ENCODE measurements at regions not wholly inside any gene's neighbourhood (a gene's known extent, or its start where the extent isn't known, plus 50 kb on each side); places are given as distances from the start of the nearest gene placed in this dataset.

DNA sequence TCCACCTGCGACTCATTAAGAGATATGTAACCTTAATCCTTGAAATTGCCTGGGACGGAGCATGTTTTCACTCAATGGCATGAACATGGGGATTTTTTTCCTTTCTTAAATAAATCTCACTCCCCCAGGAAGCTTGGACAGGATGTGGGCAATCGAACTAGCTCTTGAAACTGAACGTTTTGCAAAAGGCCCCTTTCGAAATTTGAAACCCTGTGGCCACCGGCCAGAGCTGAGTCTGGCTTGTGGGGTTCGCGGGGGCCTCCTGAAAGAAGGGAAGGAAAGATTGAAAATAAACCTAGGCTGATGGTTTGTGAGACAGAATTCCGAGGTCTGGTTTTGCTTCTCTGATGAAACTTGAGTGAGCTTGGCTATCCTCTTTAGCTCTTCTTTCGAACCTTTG is 101.4 kb upstream of the RTL1 start:
- no peak for DNase-seq

DNA sequence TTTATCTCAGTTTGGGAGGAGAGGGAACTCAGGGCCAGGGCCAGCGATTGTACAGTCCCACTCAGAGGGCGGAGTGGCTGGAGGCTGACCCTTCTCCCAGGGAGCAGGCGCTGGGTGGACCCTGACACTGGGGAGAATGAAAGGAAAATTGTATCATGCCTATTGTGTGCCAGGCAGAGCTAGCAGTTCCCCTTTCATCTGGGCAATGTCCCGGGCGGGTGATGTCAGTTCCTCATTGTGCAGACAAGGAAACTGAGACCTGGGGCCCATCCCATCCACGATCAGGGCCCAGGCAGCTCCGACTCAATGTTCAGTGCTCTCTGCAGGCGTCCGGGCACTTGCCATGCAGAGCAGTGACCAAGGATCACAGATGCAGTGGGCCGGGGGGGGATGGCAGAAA is 101.9 kb upstream of the RTL1 start:
- no peak for DNase-seq

DNA sequence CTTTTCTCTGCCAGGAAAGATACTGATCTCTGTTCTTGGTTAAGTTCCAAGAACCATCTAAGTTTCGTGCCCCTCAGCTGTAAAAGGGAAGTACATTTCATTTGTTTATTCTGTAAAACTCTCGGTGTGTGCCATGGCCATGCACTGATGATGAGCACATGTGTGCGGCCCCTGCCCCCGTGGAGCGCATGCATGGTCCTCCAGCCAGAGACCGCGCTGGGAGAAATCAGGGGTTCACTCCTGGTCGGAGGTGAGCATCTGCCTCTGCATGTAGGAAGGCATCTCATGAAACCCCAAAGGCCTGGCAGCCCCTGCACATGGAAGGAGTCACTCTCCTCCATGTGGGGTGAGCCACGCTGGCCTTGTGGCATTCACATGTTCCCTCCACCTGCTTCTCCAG is 102.5 kb upstream of the RTL1 start:
- no peak for DNase-seq

DNA sequence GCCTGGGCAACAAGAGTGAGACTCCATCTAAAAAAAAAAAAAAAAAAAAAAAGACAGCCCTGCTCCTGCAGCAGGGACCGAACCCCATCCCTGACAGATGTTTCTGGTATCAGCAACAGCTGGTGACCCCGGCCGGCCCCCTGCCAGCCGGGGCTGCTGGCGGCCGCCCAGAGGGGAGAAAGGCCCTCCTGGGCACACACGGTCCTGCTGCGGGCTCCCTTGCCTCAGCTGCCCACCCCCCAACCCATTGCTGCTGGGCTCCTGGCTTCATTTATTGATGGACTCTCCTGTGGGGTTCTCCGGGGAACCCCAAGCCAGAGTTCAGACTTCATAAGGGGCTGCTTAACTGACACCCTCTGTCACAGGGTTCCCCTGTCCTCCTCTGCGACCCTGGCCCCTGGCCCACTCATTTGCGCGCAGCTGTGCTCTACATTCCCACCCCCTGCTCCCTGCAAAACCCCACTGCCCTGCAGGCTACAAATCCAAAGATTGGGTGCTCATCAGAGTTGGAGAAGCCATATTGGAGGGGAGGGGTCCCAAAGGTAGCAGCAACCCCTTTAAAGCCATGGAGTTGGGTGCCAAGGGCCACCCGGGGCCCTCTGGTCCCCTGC is 103.6 kb upstream of the RTL1 start:
- no peak for DNase-seq

DNA sequence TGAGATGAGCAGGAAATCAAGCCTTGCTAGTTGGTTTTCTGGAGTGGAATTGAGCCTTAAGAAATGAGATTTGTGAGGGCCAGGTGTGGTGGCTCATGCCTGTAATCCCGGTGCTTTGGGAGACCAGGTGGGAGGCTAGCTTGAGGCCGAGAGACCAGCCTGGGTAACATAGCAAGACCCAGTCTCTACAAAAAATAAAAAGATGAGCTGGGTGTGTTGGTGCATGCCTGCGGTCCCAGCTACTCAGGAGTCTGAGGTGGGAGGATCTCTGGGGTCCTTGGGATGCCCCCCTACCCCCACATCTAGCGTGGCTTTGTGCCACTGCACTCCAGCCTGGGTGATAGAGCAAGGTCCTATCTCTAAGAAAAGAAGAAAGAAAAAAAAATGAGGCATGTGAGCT is 104.2 kb upstream of the RTL1 start:
- no peak for DNase-seq

DNA sequence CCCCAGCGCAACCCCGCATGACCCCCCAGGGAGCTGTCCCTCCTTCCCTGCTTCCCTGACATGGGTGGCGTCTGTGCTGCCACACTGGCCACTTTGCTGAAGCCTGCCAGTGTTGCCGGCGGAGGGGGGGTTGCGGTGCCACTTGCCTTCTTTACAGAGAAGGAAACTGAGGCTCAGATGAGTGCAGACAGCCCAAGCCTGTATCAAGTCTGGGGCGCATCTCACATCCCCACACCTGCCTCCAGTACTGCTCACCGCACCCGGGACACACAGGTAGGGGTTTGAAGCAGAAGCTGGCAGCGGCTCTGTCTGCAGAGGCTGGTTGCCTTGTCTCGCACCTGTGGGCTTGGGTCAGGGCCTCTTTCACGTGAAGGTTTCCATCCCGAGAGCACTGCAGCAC is 104.7 kb upstream of the RTL1 start:
- no peak for DNase-seq

DNA sequence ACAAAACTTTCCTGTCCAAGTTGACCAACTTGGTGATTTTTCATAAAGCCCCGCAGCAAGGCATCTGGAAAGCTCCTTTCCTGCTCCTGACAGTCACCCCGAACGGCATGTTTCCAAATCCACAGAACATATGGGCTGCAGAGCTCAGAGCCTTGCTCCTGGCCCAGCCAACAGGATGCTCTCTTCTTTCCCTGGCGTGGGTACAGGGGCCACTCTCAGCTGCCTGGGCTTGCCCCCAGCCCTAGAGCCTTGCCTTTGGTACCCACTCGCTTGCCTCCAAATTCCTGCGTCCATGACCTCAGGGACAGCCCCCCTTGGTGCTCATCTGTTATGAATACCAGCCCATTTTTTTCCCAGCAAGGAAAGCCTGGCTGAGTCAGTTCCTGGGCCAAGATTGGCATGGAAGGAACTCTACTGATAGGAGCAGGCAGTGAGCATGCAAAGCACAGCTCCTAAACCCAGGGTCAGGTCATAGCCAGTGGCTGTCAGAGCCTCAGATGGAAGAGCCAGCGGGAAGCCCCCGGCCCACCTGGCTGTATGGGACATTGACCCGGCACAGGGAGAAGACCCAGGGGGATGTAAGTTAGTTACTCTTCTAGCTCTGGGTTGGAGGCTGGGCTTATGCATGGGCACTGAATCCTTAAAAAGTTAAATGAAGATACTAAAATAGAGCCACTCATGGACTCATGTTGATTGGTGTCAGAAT is 105.3 kb upstream of the RTL1 start:
- no peak for DNase-seq

DNA sequence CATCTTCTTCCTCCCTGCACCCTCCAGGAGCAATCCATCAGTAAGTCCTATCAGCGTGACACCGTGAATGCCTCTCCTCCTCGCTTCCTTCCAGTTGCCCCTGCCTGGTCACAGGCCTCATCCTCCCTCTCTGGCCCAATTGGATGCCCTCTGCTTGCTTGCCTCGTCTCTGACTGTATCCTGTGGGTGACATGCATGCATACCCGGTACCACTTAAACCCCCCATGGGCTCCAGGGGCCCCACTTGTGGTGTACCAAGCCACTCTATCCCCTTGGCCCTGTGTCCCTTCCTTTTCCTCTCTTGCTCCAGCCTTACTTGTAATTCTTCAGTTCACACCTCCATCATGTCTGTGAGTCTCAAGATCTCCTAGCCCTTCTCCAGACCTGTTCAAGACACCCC is 106.0 kb upstream of the RTL1 start:
- DNase-seq, result no peak

DNA sequence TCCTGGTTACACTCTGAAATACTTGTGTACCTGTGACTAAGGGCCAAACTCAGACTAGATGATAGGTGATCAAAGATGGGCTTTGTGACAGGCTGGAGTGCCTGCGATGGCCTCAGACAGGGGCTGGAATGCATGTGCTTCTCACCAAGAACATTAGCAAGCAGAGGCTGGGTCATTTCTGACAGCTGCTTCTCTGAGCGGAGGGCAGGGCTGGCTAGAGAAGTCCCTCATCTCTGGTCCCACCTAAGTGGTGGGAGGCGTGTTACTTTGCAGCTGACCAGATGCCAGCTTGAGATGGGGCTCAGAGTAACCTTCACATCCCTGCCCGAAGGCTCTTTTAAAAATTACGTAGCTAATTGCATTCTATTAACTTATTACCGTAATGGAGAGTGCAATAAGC is 106.8 kb upstream of the RTL1 start:
- no peak for DNase-seq

DNA sequence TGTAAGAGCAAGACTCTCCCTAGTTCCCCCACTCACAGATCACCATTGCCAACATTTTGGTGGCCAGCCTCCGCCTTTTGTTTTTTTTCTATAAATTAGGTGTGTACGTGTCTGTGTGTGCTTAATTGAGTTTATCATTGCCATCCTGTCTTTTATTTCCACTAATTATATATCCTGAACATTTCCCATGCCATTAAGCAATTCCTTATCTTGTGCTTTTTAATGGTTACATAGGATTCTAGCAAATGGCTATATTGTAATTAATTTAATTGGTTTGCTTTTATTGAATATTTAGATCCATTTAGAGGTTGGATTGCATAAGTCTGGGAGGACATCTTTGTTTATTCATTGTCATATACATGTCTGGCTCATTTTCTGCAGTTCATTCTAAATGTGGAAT is 107.3 kb upstream of the RTL1 start:
- no peak for DNase-seq

DNA sequence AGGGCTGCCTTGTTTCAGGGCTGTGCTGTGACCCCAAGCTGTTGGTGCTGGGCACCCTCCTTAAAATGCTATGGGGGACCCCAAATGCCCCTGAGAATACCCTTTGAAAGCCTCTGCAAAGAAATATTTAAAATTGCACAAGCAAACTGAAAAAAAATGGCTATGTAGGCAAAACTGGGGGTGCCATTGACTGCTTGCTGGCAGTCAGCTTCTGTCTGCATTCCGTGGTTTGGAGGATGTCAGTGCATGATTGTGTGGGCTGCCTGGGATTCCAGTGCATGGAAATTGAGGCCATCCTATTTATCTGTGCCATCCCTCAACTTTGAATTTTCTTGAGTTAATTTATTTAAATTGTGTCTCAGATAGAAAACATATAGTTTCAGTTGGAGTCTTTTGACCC is 113.7 kb upstream of the RTL1 start:
- no peak for DNase-seq

DNA sequence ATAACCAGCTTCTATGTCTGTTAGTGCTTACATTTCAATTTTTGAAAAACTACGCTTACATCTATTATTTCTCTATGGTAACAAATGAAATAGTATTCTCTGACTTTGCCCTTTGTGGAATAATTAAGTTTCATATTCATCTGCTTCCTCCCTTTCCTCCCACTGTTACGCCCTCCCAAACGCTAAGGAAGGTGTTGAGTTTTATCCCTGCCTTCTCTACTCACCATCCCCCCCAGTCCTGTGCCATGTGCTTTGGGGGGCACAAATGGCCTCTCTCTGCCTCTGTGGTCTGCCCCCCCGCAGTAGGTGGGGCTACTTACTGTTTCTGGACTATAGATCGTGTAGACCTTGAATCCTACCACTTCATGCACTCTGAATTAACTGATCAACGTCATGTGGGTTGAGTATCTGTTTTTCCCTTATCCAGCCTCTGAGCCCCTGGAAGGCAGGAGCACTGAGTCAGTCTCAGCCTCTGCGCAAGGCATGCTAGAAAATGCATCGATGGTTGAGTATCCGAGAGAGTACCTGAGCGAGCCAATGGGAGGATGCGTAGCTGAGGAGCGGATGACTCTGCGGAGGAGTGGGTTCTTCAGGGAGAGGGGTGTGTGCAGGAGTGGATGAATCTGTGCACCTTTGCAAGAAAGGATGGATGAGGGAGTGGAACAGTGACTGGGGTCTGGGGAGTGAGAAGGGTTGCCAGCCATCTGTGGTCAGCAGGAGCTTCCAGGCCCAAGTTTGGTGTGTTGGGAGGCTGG is 114.5 kb upstream of the RTL1 start:
- DNase-seq, result no peak

DNA sequence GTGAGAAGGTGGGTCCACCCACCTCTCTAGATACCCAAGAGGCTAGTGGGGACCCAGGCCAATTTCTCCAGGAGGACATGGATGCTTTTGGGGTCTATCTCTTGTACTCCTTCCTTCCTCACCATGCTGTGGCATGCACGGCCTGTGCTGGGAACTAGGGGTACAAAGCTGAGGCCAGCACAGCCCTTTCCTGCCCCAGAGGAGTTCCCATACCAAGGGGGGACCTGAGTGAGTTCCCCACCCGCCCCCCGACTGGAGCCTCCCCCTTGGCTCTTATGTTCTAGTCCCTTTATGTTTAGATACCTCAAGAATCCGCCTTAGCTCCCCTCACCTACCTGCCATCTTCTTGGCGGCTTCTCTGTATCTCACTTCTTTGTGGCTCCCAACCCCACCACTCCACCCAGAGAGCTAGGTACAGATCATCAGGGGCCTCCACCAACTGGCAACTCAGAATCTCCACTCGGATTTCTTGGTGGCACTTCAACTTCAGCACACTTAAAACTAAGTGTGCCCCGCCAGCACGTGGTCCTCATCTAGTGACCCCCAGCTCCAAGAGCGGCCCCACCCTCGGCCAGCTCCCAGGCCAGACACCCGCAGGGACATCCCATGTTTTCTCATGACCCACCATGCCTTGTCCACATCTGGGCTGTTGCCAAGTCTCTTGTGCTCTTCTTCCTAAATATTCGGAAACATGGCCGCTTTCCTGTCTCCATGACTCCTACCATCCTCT is 115.2 kb upstream of the RTL1 start:
- DNase-seq, result no peak

DNA sequence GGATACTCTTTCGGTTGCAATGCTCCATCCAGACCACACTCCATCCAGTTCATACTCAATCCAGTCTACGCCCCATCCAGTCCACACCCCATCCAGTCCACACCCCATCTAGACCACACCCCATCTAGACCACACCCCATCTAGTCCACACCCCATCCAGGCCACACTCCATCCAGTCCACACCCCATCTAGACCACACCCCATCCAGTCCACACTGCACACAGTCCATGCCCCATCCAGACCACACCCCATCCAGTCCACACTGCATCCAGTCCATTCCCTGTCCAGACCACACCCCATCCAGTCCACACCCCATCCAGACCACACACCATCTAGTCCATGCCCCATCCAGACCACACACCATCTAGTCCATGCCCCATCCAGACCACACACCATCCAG is 116.0 kb upstream of the RTL1 start:
- DNase-seq, result no peak

DNA sequence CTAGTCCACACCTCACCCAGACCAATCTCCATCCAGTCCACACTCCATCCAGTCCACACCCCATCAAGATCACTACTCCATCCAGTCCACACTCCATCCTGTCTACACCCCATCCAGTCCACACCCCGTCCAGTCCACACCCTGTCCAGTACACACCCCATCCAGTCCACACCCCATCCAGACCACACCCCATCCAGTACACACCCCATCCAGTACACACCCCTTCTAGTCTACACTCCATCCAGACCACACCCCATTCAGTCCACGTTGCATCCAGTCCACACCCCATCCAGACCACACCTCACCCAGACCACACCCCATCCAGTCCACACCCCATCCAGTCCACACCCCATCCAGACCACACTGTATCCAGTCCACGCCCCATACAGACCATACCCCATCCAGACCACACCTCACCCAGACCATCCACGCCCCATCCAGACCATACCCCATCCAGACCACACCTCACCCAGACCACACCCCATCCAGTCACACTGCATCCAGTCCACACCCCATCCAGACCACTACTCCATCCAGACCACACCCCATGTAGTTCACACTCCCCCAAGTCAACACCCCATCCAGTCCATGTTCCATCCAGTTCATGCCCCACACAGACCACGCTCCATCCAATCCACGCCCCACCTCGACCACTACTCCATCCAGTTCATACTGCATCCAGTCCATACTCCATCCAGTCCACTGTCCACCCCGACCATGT is 116.6 kb upstream of the RTL1 start:
- no peak for DNase-seq

DNA sequence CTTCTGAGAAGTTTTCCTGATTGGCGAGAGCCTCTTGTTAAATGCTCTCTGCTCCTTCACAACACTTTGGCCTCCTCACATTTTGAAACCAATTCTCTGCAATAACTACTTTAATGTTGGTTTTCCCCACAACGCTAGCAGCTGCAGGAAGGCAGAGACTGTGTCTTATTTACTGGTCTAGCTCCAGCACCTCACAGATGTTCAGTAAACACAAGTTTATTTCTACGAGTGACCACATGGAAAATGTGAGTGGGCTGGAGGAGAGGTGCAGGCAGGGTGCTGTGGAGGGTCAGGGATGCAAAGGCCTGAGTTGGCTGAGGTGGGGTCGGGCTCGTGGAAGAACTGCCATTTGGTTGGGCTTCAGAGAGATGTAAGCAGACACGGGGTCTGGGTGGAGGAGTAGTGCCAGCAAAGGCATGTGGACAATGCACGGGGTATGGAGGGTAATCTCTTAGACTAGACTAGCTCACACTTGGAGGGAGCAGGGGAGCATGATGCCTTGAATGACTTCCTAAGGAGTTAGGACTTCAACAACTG is 117.4 kb upstream of the RTL1 start:
- DNase-seq, result no peak

DNA sequence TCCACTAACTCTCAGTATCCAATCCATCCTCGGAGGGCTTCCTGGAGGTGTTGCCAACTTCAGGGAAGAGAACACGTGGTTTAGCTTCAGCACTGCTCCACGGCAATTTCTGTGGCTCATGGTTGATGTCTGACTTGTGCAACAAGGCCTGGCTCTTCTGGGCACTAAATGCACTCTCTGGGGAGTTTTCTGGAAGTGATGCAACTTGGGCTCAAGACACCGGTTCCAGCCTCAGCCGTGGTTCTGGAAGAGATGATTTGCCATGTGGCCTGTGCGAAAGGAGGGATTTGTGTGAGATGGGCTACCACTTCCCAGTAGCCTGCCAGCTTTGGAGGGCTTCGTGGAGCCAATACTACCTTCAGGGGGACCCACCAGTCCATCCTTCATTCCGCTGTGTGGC is 118.6 kb upstream of the RTL1 start:
- DNase-seq, result no peak

DNA sequence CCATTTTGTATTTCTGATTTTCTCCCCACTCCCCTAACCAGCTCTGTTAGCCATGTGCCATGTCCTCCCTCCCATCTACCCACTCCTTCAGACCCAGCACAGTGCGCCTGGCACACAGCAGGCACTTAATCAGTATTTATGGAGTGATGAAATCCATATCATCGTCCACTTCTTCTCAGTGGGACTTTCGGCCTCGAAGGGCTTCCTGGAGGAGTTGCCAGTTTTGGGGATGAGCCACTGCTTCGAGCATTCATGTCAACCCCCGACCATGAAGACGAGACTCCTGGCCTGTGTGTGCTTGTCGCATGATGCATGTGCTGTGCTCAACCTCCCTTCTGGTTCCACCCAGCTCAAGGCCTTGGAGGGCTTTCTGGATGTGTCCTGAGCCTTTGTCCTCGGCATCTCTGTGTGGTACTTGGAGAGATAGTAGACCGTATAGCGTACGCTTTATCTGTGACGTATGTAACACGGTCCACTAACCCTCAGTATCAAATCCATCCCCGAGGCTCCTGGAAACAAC is 119.5 kb upstream of the RTL1 start:
- DNase-seq, result no peak

DNA sequence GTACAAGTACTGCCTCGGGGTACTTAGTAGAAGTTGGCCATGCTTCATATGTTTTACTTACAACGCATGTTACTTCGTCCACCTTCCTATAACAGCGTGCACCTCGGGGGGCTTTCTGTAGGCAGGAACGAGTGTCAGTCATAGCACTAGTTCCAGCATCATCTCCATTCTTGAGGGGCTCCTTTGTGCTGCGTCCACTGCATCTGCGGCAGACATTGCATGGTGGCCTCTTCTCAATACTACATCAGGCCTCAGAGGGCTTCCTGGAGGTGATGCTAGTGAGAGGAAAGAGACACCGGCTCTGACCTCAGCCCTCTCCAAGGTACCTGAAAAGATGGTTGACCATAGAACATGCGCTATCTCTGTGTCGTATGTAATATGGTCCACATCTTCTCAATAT is 121.2 kb upstream of the RTL1 start:
- DNase-seq, result no peak

DNA sequence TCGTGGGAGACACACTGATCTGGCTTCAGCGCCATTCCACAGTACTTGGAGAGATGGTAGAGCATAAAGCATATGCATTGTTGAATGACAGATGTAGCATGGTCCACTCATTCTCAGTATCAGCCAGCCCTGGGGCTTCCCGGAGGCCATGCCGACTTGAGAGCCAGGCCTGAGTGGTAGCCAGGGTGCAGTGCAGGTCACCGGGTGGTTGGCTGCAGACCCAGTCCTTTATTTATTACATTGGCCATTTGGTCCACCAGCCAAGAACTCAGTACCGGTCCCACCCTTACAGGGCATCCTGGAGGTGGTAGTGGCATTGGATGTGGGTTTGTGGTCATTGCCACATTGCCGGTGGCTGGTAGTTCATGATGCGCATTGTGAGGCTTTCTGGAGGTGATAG is 121.6 kb upstream of the RTL1 start:
- DNase-seq, result no peak

DNA sequence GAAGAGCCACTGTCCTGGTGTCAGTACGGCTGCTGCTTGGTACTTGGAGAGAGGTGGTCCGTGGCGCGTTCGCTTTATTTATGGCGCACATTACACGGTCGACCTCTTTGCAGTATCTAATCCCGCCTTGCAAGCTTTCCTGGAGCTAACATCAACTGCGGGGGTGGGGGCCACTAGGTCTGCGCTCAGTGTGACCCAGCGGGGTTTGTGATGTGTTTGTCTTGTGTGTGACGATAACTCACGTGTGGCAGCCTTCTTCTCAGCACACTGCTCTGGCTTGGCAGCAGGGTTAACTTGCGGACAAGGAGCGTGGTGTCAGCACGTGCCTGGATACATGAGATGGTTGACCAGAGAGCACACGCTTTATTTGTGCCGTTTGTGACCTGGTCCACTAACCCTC is 122.2 kb upstream of the RTL1 start:
- no peak for DNase-seq

DNA sequence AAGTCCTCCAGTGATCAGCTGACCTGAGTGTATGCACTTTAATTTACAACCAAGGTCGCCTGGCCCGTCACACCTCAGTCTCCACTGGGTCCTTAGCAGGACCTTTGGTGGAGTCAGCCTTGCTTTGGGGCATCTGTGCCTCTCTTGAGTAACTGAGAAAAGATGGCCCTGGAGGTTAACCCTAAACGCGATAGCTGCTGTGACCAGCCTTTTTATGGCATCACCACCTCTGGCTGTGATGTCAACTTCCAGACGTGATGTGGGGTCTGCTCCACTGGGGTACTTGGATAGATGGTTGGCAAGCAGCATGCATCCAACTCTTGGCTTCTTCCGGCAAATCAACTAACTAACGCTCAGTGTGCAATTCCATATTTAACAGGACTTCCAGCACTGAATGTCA is 122.8 kb upstream of the RTL1 start:
- DNase-seq, result no peak

DNA sequence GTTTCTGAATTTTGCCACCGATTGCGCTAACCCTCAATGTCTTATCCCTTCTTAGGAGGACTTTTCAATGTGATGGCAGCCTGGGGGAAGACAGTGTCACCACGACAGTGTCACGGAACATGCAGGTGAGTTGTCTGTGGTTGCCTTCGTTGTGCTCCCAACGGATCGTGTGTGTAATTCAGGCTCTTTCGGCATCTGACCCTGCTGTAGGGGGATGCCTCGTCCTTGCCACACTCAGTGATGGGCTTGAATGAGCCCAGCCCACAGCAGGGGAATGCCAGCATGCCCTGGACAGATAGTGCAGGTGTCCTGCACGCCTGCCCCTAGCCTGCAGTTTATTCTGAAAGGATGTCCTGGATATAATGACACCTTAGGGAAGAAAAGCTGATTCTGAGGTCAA is 123.8 kb upstream of the RTL1 start:
- no peak for DNase-seq

All from activated naive CD4-positive, alpha-beta T cell treated with anti-CD3 and anti-CD28 coated beads, Interleukin-2, amount 50 U/mL, for 16 hours (primary cell).